NAMALWA (cell line): ENCODE measurements at regions not wholly inside any gene's neighbourhood (a gene's known extent, or its start where the extent isn't known, plus 50 kb on each side); places are given as distances from the start of the nearest gene placed in this dataset.

ENCODE experiments used
- DNase-seq: peaks from one replicate; pipeline ENCODE4 v3.0.0-alpha.2; 2015; ENCODE audit warnings: low spot score

- DNase-seq, result no peak
These were observed 163.3 kb upstream of the NABP1 start for GRCh38 chr2:191514613-191515012.

- DNase-seq, result no peak
These were observed 162.4 kb upstream of the NABP1 start for GRCh38 chr2:191515551-191515950.

- DNase-seq, result no peak
These were observed 161.7 kb upstream of the NABP1 start for GRCh38 chr2:191516260-191516659.

- peak; percentile 58 for DNase-seq
These were observed 156.2 kb upstream of the NABP1 start for GRCh38 chr2:191521608-191522208.

GRCh38 chr2:191522478-191523120 lies 155.3 kb upstream of the NABP1 start:
- DNase-seq, result no peak

- no peak for DNase-seq
These were observed 151.8 kb upstream of the NABP1 start for GRCh38 chr2:191526091-191526490.

GRCh38 chr2:191526536-191526935 lies 151.4 kb upstream of the NABP1 start:
- DNase-seq, result no peak

- no peak for DNase-seq
These were observed 150.9 kb upstream of the NABP1 start for GRCh38 chr2:191526953-191527556.

- no peak for DNase-seq
These were observed 147.3 kb upstream of the NABP1 start for GRCh38 chr2:191530618-191531017.

GRCh38 chr2:191533693-191534180 lies 144.2 kb upstream of the NABP1 start:
- DNase-seq, result no peak

- DNase-seq, result no peak
These were observed 140.0 kb upstream of the NABP1 start for GRCh38 chr2:191537921-191538320.

GRCh38 chr2:191538334-191538903 lies 139.5 kb upstream of the NABP1 start:
- no peak for DNase-seq

GRCh38 chr2:191539068-191539467 lies 138.9 kb upstream of the NABP1 start:
- DNase-seq, result peak; percentile 62

- no peak for DNase-seq
These were observed 137.3 kb upstream of the NABP1 start for GRCh38 chr2:191540681-191541080.

- DNase-seq, result no peak
These were observed 134.2 kb upstream of the NABP1 start for GRCh38 chr2:191543708-191544107.

- no peak for DNase-seq
These were observed 133.4 kb upstream of the NABP1 start for GRCh38 chr2:191544461-191545062.

GRCh38 chr2:191545361-191545760 lies 132.6 kb upstream of the NABP1 start:
- DNase-seq, result no peak

GRCh38 chr2:191552066-191552465 lies 125.9 kb upstream of the NABP1 start:
- DNase-seq, result no peak

- DNase-seq, result no peak
These were observed 123.7 kb upstream of the NABP1 start for GRCh38 chr2:191554240-191554639.

GRCh38 chr2:191555092-191555742 lies 122.7 kb upstream of the NABP1 start:
- DNase-seq, result peak; percentile 90

- DNase-seq, result no peak
These were observed 121.5 kb upstream of the NABP1 start for GRCh38 chr2:191556463-191556862.

GRCh38 chr2:191557841-191558240 lies 120.1 kb upstream of the NABP1 start:
- DNase-seq, result no peak
